SK-N-SH treated with all-trans-retinoic acid at 6 μM for 48 hours (cell line): ENCODE measurements at regions not wholly inside any gene's neighbourhood (a gene's known extent, or its start where the extent isn't known, plus 50 kb on each side); places are given as distances from the start of the nearest gene placed in this dataset.

ENCODE experiments used
- ARNTL ChIP-seq: fragments of 450-650 bp; formaldehyde crosslinking; IDR thresholded peaks from 2 replicates; pipeline ENCODE4 v1.5.0; 2020; ENCODE audit warnings: low read depth, mild to moderate bottlenecking, moderate library complexity, borderline replicate concordance
- BACH2 ChIP-seq: fragments of 250-450 bp; sonication (Bioruptor Pico); IDR thresholded peaks from 2 replicates; pipeline ENCODE4 v1.9.0; 2021; ENCODE audit warnings: mild to moderate bottlenecking, borderline replicate concordance
- SNAI2 ChIP-seq: fragments of 250-450 bp; sonication (Bioruptor Pico); IDR thresholded peaks from 2 replicates; pipeline ENCODE4 v1.5.0; 2020; ENCODE audit warnings: mild to moderate bottlenecking, moderate library complexity
- TCF4 ChIP-seq: fragments of 250-450 bp; sonication (Bioruptor Pico); IDR thresholded peaks from 2 replicates; pipeline ENCODE4 v1.8.0; 2021; ENCODE audit warnings: mild to moderate bottlenecking, moderate library complexity, borderline replicate concordance
- ZFP30 ChIP-seq: fragments of 450-650 bp; formaldehyde crosslinking; IDR thresholded peaks from 2 replicates; pipeline ENCODE4 v1.5.0; 2022; ENCODE audit warnings: mild to moderate bottlenecking, moderate library complexity
- TF ChIP-seq, protein P1 (sequence below): fragments of 250-450 bp; sonication (Bioruptor Pico); IDR thresholded peaks from 2 replicates; pipeline ENCODE4 v1.8.0; 2020; ENCODE audit warnings: mild to moderate bottlenecking, moderate library complexity, borderline replicate concordance
- TF ChIP-seq, protein P2 (sequence below): fragments of 250-450 bp; sonication (Bioruptor Pico); IDR thresholded peaks from 2 replicates; pipeline ENCODE4 v1.5.1; 2020; ENCODE audit warnings: low read depth, mild to moderate bottlenecking, moderate library complexity

DNA sequence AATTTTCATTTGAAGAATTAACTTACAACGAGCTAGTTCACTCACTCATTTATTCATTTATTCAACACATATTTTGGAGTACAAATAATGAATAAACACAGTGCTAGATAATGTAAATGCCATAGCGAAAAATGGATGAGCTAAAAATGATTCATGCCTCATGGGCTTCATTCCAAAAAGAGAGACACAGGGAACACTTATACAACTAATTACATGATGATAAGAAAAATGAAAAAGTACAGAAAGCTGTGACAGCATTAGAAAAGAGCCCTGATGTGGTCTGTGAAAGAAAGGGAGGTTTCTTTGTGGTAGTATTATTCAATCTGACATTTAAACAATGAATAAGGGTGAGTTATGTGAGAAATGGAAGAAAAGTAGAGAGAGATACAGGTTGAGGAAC is 726.4 kb downstream of the AMY1C start:
- TF ChIP-seq SNAI2 (CRISPR knock-in tag) = no peak
- TF ChIP-seq, protein P1, sequence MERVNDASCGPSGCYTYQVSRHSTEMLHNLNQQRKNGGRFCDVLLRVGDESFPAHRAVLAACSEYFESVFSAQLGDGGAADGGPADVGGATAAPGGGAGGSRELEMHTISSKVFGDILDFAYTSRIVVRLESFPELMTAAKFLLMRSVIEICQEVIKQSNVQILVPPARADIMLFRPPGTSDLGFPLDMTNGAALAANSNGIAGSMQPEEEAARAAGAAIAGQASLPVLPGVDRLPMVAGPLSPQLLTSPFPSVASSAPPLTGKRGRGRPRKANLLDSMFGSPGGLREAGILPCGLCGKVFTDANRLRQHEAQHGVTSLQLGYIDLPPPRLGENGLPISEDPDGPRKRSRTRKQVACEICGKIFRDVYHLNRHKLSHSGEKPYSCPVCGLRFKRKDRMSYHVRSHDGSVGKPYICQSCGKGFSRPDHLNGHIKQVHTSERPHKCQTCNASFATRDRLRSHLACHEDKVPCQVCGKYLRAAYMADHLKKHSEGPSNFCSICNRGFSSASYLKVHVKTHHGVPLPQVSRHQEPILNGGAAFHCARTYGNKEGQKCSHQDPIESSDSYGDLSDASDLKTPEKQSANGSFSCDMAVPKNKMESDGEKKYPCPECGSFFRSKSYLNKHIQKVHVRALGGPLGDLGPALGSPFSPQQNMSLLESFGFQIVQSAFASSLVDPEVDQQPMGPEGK = no peak
- no peak for TF ChIP-seq ARNTL (CRISPR knock-in tag)
- no peak for TF ChIP-seq BACH2 (CRISPR knock-in tag)
- TF ChIP-seq, protein P2, sequence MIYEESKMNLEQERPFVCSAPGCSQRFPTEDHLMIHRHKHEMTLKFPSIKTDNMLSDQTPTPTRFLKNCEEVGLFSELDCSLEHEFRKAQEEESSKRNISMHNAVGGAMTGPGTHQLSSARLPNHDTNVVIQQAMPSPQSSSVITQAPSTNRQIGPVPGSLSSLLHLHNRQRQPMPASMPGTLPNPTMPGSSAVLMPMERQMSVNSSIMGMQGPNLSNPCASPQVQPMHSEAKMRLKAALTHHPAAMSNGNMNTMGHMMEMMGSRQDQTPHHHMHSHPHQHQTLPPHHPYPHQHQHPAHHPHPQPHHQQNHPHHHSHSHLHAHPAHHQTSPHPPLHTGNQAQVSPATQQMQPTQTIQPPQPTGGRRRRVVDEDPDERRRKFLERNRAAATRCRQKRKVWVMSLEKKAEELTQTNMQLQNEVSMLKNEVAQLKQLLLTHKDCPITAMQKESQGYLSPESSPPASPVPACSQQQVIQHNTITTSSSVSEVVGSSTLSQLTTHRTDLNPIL (CRISPR knock-in tag) = no peak
- TF ChIP-seq TCF4 = no peak
- no peak for TF ChIP-seq ZFP30 (CRISPR knock-in tag)
